ENCODE measurements at regions not wholly inside any gene's neighbourhood (a gene's known extent, or its start where the extent isn't known, plus 50 kb on each side); places are given as distances from the start of the nearest gene placed in this dataset.
"Not testable (repeated sequence)": the region's sequence is repeated elsewhere in the genome, so short reads cannot be mapped to it uniquely, and the experiment has no call there.

- no peak for DNase-seq (ENCODE audit: low read depth)
These were observed 363.6 kb upstream of the ARPP21 start for GRCh38 chr3:35275768-35276167.

- no peak for DNase-seq (ENCODE audit: low read depth)
These were observed 362.8 kb upstream of the ARPP21 start for GRCh38 chr3:35276568-35276967.

- DNase-seq (ENCODE audit: low read depth), result no peak
These were observed 347.7 kb upstream of the ARPP21 start for GRCh38 chr3:35291471-35292236.

GRCh38 chr3:35292568-35292967, 346.8 kb upstream of the ARPP21 start:
- DNase-seq (ENCODE audit: low read depth), result no peak

GRCh38 chr3:35295906-35296305, 343.4 kb upstream of the ARPP21 start:
- DNase-seq (ENCODE audit: low read depth), result no peak

GRCh38 chr3:35296533-35296932, 342.8 kb upstream of the ARPP21 start:
- DNase-seq (ENCODE audit: low read depth), result no peak

- not testable (repeated sequence) for DNase-seq (ENCODE audit: low read depth)
These were observed 342.4 kb upstream of the ARPP21 start for GRCh38 chr3:35296944-35297343.

GRCh38 chr3:35305406-35305805, 333.9 kb upstream of the ARPP21 start:
- no peak for DNase-seq (ENCODE audit: low read depth)

GRCh38 chr3:35307296-35307695, 332.0 kb upstream of the ARPP21 start:
- DNase-seq (ENCODE audit: low read depth), result no peak

- not testable (repeated sequence) for DNase-seq (ENCODE audit: low read depth)
These were observed 322.5 kb upstream of the ARPP21 start for GRCh38 chr3:35316841-35317240.

GRCh38 chr3:35320646-35321407, 318.5 kb upstream of the ARPP21 start:
- DNase-seq (ENCODE audit: low read depth), result no peak

- DNase-seq (ENCODE audit: low read depth), result no peak
These were observed 317.3 kb upstream of the ARPP21 start for GRCh38 chr3:35322070-35322469.

- DNase-seq (ENCODE audit: low read depth), result no peak
These were observed 303.6 kb upstream of the ARPP21 start for GRCh38 chr3:35335703-35336102.

GRCh38 chr3:35336601-35337000, 302.7 kb upstream of the ARPP21 start:
- no peak for DNase-seq (ENCODE audit: low read depth)

- no peak for DNase-seq (ENCODE audit: low read depth)
These were observed 301.1 kb upstream of the ARPP21 start for GRCh38 chr3:35338186-35338585.

- DNase-seq (ENCODE audit: low read depth), result no peak
These were observed 259.1 kb upstream of the ARPP21 start for GRCh38 chr3:35380196-35380595.

- DNase-seq (ENCODE audit: low read depth), result no peak
These were observed 256.1 kb upstream of the ARPP21 start for GRCh38 chr3:35383216-35383615.

- no peak for DNase-seq (ENCODE audit: low read depth)
These were observed 255.4 kb upstream of the ARPP21 start for GRCh38 chr3:35383719-35384555.

- no peak for DNase-seq (ENCODE audit: low read depth)
These were observed 254.1 kb upstream of the ARPP21 start for GRCh38 chr3:35385271-35385670.

GRCh38 chr3:35389907-35390306, 249.4 kb upstream of the ARPP21 start:
- no peak for DNase-seq (ENCODE audit: low read depth)

- no peak for DNase-seq (ENCODE audit: low read depth)
These were observed 247.1 kb upstream of the ARPP21 start for GRCh38 chr3:35392187-35392586.
